NB4 (cell line): ENCODE measurements at regions not wholly inside any gene's neighbourhood (a gene's known extent, or its start where the extent isn't known, plus 50 kb on each side); places are given as distances from the start of the nearest gene placed in this dataset.
"Not testable (repeated sequence)": the region's sequence is repeated elsewhere in the genome, so short reads cannot be mapped to it uniquely, and the experiment has no call there.

Experiments used
- MYC ChIP-seq: IDR thresholded peaks from 2 replicates; pipeline ENCODE4 v1.6.1; 2011; ENCODE audit warnings: low read depth, low read length
- POLR2A ChIP-seq: IDR thresholded peaks from 2 replicates; pipeline ENCODE4 v1.6.1; 2011; ENCODE audit warnings: mild to moderate bottlenecking; ENCODE audit not compliant: insufficient read length; ENCODE audit errors: extremely low read depth
- TF ChIP-seq, protein P1 (sequence below): IDR thresholded peaks from 2 replicates; pipeline ENCODE4 v1.6.1; 2011; ENCODE audit warnings: low read depth, low read length
- TF ChIP-seq, protein P2 (sequence below): IDR thresholded peaks from one replicate; pipeline ENCODE4 v1.5.1; 2012; ENCODE audit warnings: low read depth, low read length

DNA sequence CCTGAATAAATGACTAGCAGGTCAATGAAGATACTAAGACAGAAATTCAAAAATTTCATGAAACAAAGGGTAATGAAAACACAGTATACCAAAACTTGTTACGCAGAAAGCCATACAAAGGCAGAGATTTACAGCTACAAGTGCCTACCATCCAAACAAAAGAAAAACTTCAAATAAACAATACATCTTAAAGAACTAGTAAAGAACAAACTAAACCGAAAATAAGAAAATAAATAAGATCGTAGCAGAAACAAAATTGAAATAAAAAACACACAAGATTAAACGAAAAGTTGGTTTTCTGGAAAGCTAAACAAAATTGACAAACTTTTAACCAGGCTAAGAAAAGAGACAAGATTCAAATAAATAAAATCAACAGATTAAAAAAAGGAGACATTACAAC, 51.5 kb downstream of the VPREB1 start:
- TF ChIP-seq, protein P1, sequence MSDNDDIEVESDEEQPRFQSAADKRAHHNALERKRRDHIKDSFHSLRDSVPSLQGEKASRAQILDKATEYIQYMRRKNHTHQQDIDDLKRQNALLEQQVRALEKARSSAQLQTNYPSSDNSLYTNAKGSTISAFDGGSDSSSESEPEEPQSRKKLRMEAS = not testable (repeated sequence)
- TF ChIP-seq, protein P2, sequence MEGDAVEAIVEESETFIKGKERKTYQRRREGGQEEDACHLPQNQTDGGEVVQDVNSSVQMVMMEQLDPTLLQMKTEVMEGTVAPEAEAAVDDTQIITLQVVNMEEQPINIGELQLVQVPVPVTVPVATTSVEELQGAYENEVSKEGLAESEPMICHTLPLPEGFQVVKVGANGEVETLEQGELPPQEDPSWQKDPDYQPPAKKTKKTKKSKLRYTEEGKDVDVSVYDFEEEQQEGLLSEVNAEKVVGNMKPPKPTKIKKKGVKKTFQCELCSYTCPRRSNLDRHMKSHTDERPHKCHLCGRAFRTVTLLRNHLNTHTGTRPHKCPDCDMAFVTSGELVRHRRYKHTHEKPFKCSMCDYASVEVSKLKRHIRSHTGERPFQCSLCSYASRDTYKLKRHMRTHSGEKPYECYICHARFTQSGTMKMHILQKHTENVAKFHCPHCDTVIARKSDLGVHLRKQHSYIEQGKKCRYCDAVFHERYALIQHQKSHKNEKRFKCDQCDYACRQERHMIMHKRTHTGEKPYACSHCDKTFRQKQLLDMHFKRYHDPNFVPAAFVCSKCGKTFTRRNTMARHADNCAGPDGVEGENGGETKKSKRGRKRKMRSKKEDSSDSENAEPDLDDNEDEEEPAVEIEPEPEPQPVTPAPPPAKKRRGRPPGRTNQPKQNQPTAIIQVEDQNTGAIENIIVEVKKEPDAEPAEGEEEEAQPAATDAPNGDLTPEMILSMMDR = not testable (repeated sequence)
- not testable (repeated sequence) for TF ChIP-seq POLR2A, MYC
